Keratinocyte (primary cell): ENCODE measurements at regions not wholly inside any gene's neighbourhood (a gene's known extent, or its start where the extent isn't known, plus 50 kb on each side); places are given as distances from the start of the nearest gene placed in this dataset.

Experiments used
- DNase-seq: peaks from one replicate; pipeline ENCODE4 v3.0.0-alpha.2; 2011; ENCODE audit warnings: low read depth, missing footprints, low spot score
- FAIRE-seq: peaks from 2 replicates; lab custom pipeline; 2011; peaks lifted over from hg19 to GRCh38; lab: Jason Lieb, UNC
- H2AFZ ChIP-seq: 2 replicates; pipeline ENCODE4 v1.6.0; 2012; ENCODE audit warnings: low read length, control low read depth, inconsistent platforms; ENCODE audit not compliant: control insufficient read depth
- H3K27ac ChIP-seq: 2 replicates; pipeline ENCODE4 v1.5.1; 2011; ENCODE audit warnings: low read length; ENCODE audit not compliant: control insufficient read depth, insufficient read depth
- H3K27me3 ChIP-seq: 3 replicates; pipeline ENCODE4 v1.6.0; 2011; ENCODE audit warnings: low read length; ENCODE audit not compliant: control insufficient read depth, insufficient read depth; ENCODE audit errors: extremely low read depth
- H3K36me3 ChIP-seq, 2 experiments: 2 replicates in 1 of 2; 3 replicates in 1 of 2; pipeline ENCODE4 v1.5.1; 2011; ENCODE audit warnings: low read length in 2 of 2, mild to moderate bottlenecking in 1 of 2; ENCODE audit not compliant: control insufficient read depth in 2 of 2, insufficient read depth in 2 of 2; ENCODE audit errors: extremely low read depth in 1 of 2
- H3K4me1 ChIP-seq: 3 replicates; pipeline ENCODE4 v1.5.1; 2011; ENCODE audit warnings: low read length; ENCODE audit not compliant: control insufficient read depth, insufficient read depth; ENCODE audit errors: extremely low read depth
- H3K4me2 ChIP-seq: 3 replicates; pipeline ENCODE4 v1.6.0; 2011; ENCODE audit warnings: low read depth, low read length; ENCODE audit not compliant: control insufficient read depth, insufficient read depth; ENCODE audit errors: extremely low read depth
- H3K4me3 ChIP-seq, 3 experiments: fragments of 200-600 bp in 1 of 3; sonication (generic) in 1 of 3; 2 replicates in 2 of 3; 3 replicates in 1 of 3; pipeline ENCODE4 v1.5.1; 2011 to 2016; ENCODE audit warnings: low read length in 3 of 3, mild to moderate bottlenecking in 3 of 3, control low read depth in 2 of 3, inconsistent platforms in 1 of 3, low read depth in 1 of 3, mixed read lengths in 1 of 3, mixed run types in 1 of 3, moderate library complexity in 1 of 3; ENCODE audit not compliant: control insufficient read depth in 2 of 3, insufficient read depth in 2 of 3; ENCODE audit errors: extremely low read depth in 1 of 3
- H3K79me2 ChIP-seq: 2 replicates; pipeline ENCODE4 v1.6.0; 2012; ENCODE audit warnings: low read length; ENCODE audit not compliant: control insufficient read depth, insufficient read depth
- H3K9ac ChIP-seq: 3 replicates; pipeline ENCODE4 v1.6.0; 2011; ENCODE audit warnings: low read length; ENCODE audit not compliant: control insufficient read depth, insufficient read depth; ENCODE audit errors: extremely low read depth
- H3K9me1 ChIP-seq: 3 replicates; pipeline ENCODE4 v1.6.0; 2011; ENCODE audit warnings: low read length; ENCODE audit not compliant: control insufficient read depth, insufficient read depth; ENCODE audit errors: extremely low read depth
- H3K9me3 ChIP-seq: 2 replicates; pipeline ENCODE4 v1.5.1; 2012; ENCODE audit warnings: low read depth, low read length; ENCODE audit not compliant: control insufficient read depth
- H4K20me1 ChIP-seq: 3 replicates; pipeline ENCODE4 v1.6.0; 2011; ENCODE audit warnings: low read length; ENCODE audit not compliant: control insufficient read depth, insufficient read depth; ENCODE audit errors: extremely low read depth
- CTCF ChIP-seq, 3 experiments: IDR thresholded peaks in 1 of 3; conservative IDR thresholded peaks in 1 of 3; optimal IDR thresholded peaks in 1 of 3; 2 replicates in 2 of 3; 3 replicates in 1 of 3; pipeline versions ENCODE3 to v1.5.1; 2011; ENCODE audit warnings: low read length in 3 of 3, mild to moderate bottlenecking in 3 of 3, moderate library complexity in 2 of 3, control low read depth in 1 of 3, inconsistent platforms in 1 of 3; ENCODE audit not compliant: insufficient read depth in 2 of 3; ENCODE audit errors: extremely low read depth in 1 of 3
- EZH2 ChIP-seq: IDR thresholded peaks from one replicate; pipeline ENCODE4 v1.6.1; 2012; ENCODE audit warnings: inconsistent platforms, mild to moderate bottlenecking, low read length, moderate library complexity
- dilution Hi-C: fragments of 300-500 bp; cut with MboI; formaldehyde crosslinking; loops from one replicate; pipeline ENCODE4 v1.7.0; 2020; ENCODE audit warnings: low sequenced_read_pairs; ENCODE audit not compliant: extremely low pct_ligation_motif_present

DNA sequence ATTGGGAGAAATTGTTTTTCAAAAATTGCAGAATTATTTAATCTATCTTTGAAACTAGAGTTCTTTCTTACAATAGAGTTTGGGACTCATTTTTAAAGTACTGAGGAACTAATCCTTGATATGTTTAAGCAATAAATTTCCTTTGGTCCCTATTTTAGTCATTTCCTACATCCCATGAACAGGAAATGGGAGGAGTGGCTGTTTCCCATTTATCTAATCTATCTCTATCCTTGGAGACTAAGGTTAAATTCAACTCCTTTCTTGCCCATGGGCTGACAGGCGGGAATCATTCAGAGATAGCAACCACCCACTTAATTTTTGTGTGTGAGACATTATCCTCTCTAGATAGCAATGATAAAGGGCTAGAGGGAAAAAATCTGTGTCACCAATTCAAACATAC is 131.6 kb upstream of the EMCN start:
- Histone ChIP-seq H3K4me1 (no peaks in the 10 kb centered on the region), H3K27me3 (no peaks in the 10 kb centered on the region), H2AFZ (no peak overlapping the region), H3K9me3 (no peaks in the 10 kb centered on the region), H3K36me3 (no peaks in the 10 kb centered on the region), H3K27ac (no peak overlapping the region), H3K9ac (no peak overlapping the region), H3K9me1 (no peaks in the 10 kb centered on the region), H3K4me3 (no peak overlapping the region), H3K79me2 (no peaks in the 10 kb centered on the region), H4K20me1 (no peaks in the 10 kb centered on the region), H3K4me2 (no peak overlapping the region)
- dilution Hi-C loops, result no loop called here
- no peak for TF ChIP-seq CTCF (optimal IDR thresholded peaks at IDR 0.05 in 1 of 3, IDR thresholded peaks at IDR 0.05 in 1 of 3, conservative IDR thresholded peaks at IDR 0.05 in 1 of 3; ENCODE audit: extremely low read depth in 1 of 3, insufficient read depth in 2 of 3, low read length in 3 of 3)
- no peak for TF ChIP-seq EZH2
- FAIRE-seq (no peak), DNase-seq (no peak)

DNA sequence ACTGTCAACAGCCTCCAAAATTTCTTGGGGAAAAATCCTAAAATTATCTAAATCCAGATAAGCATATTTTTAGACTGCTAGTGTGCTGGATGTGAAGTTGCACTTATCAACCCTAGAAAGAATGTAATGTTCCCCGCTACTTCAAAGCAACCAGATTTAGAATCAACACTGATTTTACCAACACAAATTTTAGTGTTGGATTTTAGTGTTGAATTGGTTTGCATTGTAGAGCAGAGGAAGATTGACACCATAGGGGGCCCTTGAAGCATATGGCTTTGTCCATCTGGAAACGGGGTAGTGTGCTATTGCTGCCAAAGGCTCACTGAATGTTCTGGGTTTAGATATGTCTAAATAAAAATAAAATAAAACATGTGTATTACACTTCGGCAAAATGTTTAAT is 126.3 kb upstream of the EMCN start:
- no peaks in the 10 kb centered on the region for H3K36me3 ChIP-seq
- H3K27ac ChIP-seq, result no peak overlapping the region
- no peak overlapping the region for H2AFZ ChIP-seq
- no peaks in the 10 kb centered on the region for H4K20me1 ChIP-seq
- no peak overlapping the region for H3K4me2 ChIP-seq
- H3K4me1 ChIP-seq, result no peaks in the 10 kb centered on the region
- no peaks in the 10 kb centered on the region for H3K79me2 ChIP-seq
- H3K9me3 ChIP-seq, result no peaks in the 10 kb centered on the region
- H3K4me3 ChIP-seq, result no peak overlapping the region
- no peak for FAIRE-seq
- H3K9me1 ChIP-seq, result no peaks in the 10 kb centered on the region
- TF ChIP-seq CTCF (optimal IDR thresholded peaks at IDR 0.05 in 1 of 3, IDR thresholded peaks at IDR 0.05 in 1 of 3, conservative IDR thresholded peaks at IDR 0.05 in 1 of 3; ENCODE audit: extremely low read depth in 1 of 3, insufficient read depth in 2 of 3, low read length in 3 of 3), result no peak
- no peak for TF ChIP-seq EZH2
- no peaks in the 10 kb centered on the region for H3K27me3 ChIP-seq
- dilution Hi-C loops, result no loop called here
- no peak for DNase-seq
- H3K9ac ChIP-seq, result no peak overlapping the region
